ENCODE measurements at regions not wholly inside any gene's neighbourhood (a gene's known extent, or its start where the extent isn't known, plus 50 kb on each side); places are given as distances from the start of the nearest gene placed in this dataset.
"Not testable (repeated sequence)": the region's sequence is repeated elsewhere in the genome, so short reads cannot be mapped to it uniquely, and the experiment has no call there.

- no peak for ATAC-seq
- no TSS peak for BruUV-seq (replicated peaks)
- POLR2A ChIA-PET (ENCODE audit: unreplicated experiment) = no interaction called here
These were observed 91.3 kb downstream of the METRNL start for GRCh38 chr17:83170571-83171260.

GRCh38 chr17:83171661-83172060 lies 92.3 kb downstream of the METRNL start:
- intact Hi-C loops (cut with micrococcal nuclease) = no loop called here
- H3K4me1 ChIP-seq (ENCODE audit: insufficient read depth, low read length) = no peaks in the 10 kb centered on the region
- no peak overlapping the region for H3K27ac ChIP-seq (ENCODE audit: low read length)
- H3F3A ChIP-seq (ENCODE audit: low read length, unreplicated experiment) = no peaks in the 10 kb centered on the region
- CTCF ChIA-PET = no interaction called here
- BruUV-seq (replicated peaks) = no TSS peak
- no peak overlapping the region for H2AFZ ChIP-seq (ENCODE audit: low read length)
- no peak for ATAC-seq
- POLR2A ChIA-PET (ENCODE audit: unreplicated experiment) = no interaction called here
- no peaks in the 10 kb centered on the region for H4K20me1 ChIP-seq (ENCODE audit: low read length)
- H3K36me3 ChIP-seq (ENCODE audit: low read depth, low read length) = no peaks in the 10 kb centered on the region
- no peaks in the 10 kb centered on the region for H3K9me2 ChIP-seq (replicated peaks; ENCODE audit: low read length)
- TF ChIP-seq EZH2phosphoT487 (IDR thresholded peaks at IDR 0.05; ENCODE audit: borderline replicate concordance, low read length) (no peak), EZH2 (IDR thresholded peaks at IDR 0.05; ENCODE audit: low read length, unreplicated experiment) (no peak)
- TF ChIP-seq, protein P1, sequence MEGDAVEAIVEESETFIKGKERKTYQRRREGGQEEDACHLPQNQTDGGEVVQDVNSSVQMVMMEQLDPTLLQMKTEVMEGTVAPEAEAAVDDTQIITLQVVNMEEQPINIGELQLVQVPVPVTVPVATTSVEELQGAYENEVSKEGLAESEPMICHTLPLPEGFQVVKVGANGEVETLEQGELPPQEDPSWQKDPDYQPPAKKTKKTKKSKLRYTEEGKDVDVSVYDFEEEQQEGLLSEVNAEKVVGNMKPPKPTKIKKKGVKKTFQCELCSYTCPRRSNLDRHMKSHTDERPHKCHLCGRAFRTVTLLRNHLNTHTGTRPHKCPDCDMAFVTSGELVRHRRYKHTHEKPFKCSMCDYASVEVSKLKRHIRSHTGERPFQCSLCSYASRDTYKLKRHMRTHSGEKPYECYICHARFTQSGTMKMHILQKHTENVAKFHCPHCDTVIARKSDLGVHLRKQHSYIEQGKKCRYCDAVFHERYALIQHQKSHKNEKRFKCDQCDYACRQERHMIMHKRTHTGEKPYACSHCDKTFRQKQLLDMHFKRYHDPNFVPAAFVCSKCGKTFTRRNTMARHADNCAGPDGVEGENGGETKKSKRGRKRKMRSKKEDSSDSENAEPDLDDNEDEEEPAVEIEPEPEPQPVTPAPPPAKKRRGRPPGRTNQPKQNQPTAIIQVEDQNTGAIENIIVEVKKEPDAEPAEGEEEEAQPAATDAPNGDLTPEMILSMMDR (conservative IDR thresholded peaks at IDR 0.05; ENCODE audit: low read depth, low read length) = no peak
- H3K4me2 ChIP-seq (ENCODE audit: low read length) = no peak overlapping the region
- no peak overlapping the region for H3K9ac ChIP-seq (ENCODE audit: low read length)
- H3K4me3 ChIP-seq (ENCODE audit: low read length) = no peak overlapping the region
- no peak for DNase-seq
- peaks cover 12% of the 10 kb centered on the region; the same call in 1 of the 2 replicates for H3K27me3 ChIP-seq (ENCODE audit: low read length)
- no peaks in the 10 kb centered on the region for H3K79me2 ChIP-seq (ENCODE audit: low read length)
- H3K9me3 ChIP-seq (ENCODE audit: low read length) = no peaks in the 10 kb centered on the region

More at GRCh38 chr17:83170571-83171260, 91.3 kb downstream of the METRNL start:
- CTCF ChIA-PET = no interaction called here
- TF ChIP-seq EZH2phosphoT487 (IDR thresholded peaks at IDR 0.05; ENCODE audit: borderline replicate concordance, low read length) (no peak), EZH2 (IDR thresholded peaks at IDR 0.05; ENCODE audit: low read length, unreplicated experiment) (no peak)
- TF ChIP-seq, protein P1 (conservative IDR thresholded peaks at IDR 0.05; ENCODE audit: low read depth, low read length) = no peak
- Histone ChIP-seq H2AFZ (ENCODE audit: low read length) (no peak overlapping the region), H3K36me3 (ENCODE audit: low read depth, low read length) (no peaks in the 10 kb centered on the region), H3K4me1 (ENCODE audit: insufficient read depth, low read length) (no peaks in the 10 kb centered on the region), H3K79me2 (ENCODE audit: low read length) (no peaks in the 10 kb centered on the region), H3K9me3 (ENCODE audit: low read length) (no peaks in the 10 kb centered on the region), H3F3A (ENCODE audit: low read length, unreplicated experiment) (no peaks in the 10 kb centered on the region), H3K27me3 (ENCODE audit: low read length) (peaks cover 13% of the 10 kb centered on the region; the same call in 1 of the 2 replicates), H3K27ac (ENCODE audit: low read length) (no peak overlapping the region), H3K9me2 (replicated peaks; ENCODE audit: low read length) (no peaks in the 10 kb centered on the region), H3K4me2 (ENCODE audit: low read length) (no peak overlapping the region), H4K20me1 (ENCODE audit: low read length) (no peaks in the 10 kb centered on the region), H3K4me3 (ENCODE audit: low read length) (no peak overlapping the region), H3K9ac (ENCODE audit: low read length) (no peak overlapping the region)
- intact Hi-C loops (cut with micrococcal nuclease) = no loop called here
- DNase-seq = no peak

DNA sequence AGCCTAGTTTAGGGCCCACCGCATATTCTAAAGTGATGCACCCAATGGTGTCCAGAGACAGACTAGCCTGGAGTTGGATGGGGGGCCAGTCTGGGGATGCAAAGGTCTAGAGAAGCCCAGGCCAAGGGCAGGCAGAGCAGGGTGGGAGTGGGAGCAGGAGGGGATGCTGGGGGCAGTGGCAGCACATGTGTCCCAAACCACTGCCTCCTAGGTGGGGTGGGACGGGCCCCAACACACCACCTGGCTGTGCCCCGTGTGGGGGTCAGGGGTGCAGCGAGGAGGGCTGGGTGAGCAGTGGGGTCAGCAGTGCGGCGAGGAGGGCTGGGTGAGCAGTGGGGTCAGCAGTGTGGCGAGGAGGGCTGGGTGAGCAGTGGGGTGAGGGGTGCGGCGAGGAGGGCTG lies 92.7 kb downstream of the METRNL start:
- ATAC-seq; H3K9ac ChIP-seq (ENCODE audit: low read length); POLR2A ChIA-PET (ENCODE audit: unreplicated experiment); H3K9me3 ChIP-seq (ENCODE audit: low read length); H4K20me1 ChIP-seq (ENCODE audit: low read length); H3K4me2 ChIP-seq (ENCODE audit: low read length); H3K27ac ChIP-seq (ENCODE audit: low read length); intact Hi-C loops (cut with micrococcal nuclease); H3F3A ChIP-seq (ENCODE audit: low read length, unreplicated experiment); H3K79me2 ChIP-seq (ENCODE audit: low read length); DNase-seq; BruUV-seq (replicated peaks); H3K4me3 ChIP-seq (ENCODE audit: low read length); H3K27me3 ChIP-seq (ENCODE audit: low read length); H3K4me1 ChIP-seq (ENCODE audit: insufficient read depth, low read length); CTCF ChIA-PET; H3K36me3 ChIP-seq (ENCODE audit: low read depth, low read length); H2AFZ ChIP-seq (ENCODE audit: low read length); H3K9me2 ChIP-seq (replicated peaks; ENCODE audit: low read length): not testable (repeated sequence)

- CTCF ChIA-PET; POLR2A ChIA-PET (ENCODE audit: unreplicated experiment); H3K79me2 ChIP-seq (ENCODE audit: low read length); H3K27ac ChIP-seq (ENCODE audit: low read length); H3K4me3 ChIP-seq (ENCODE audit: low read length); H2AFZ ChIP-seq (ENCODE audit: low read length); H3F3A ChIP-seq (ENCODE audit: low read length, unreplicated experiment); BruUV-seq (replicated peaks); H3K27me3 ChIP-seq (ENCODE audit: low read length); H3K9me3 ChIP-seq (ENCODE audit: low read length); intact Hi-C loops (cut with micrococcal nuclease); ATAC-seq; H3K9me2 ChIP-seq (replicated peaks; ENCODE audit: low read length); DNase-seq; H3K4me2 ChIP-seq (ENCODE audit: low read length); H3K36me3 ChIP-seq (ENCODE audit: low read depth, low read length); H3K4me1 ChIP-seq (ENCODE audit: insufficient read depth, low read length); H4K20me1 ChIP-seq (ENCODE audit: low read length); H3K9ac ChIP-seq (ENCODE audit: low read length): not testable (repeated sequence)
These were observed 93.2 kb downstream of the METRNL start for GRCh38 chr17:83172646-83173045.

DNA sequence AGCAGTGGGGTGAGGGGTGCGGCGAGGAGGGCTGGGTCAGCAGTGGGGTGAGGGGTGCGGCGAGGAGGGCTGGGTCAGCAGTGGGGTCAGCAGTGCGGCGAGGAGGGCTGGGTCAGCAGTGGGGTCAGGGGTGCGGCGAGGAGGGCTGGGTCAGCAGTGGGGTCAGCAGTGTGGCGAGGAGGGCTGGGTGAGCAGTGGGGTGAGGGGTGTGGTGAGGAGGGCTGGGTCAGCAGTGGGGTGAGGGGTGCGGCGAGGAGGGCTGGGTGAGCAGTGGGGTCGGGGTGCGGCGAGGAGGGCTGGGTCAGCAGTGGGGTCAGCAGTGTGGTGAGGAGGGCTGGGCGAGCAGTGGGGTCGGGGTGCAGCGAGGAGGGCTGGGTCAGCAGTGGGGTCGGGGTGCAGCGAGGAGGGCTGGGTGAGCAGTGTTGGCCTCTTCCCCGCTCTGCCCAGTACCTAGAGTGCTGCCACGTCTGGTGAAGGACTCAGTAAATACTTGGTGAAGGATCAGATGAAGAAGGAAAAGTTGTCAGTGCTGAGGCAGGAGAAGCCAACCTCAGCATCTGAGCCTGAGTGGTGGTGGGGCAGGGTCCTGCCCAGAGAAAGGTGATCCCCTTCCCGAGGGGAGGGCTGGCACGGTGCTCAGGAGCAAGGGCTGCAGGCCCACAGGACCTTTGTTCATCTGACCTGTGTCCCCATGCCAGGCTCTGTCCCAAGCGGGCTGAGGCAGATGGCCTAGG lies 93.9 kb downstream of the METRNL start:
- H3K9me2 ChIP-seq (replicated peaks; ENCODE audit: low read length); H3K4me2 ChIP-seq (ENCODE audit: low read length); H3F3A ChIP-seq (ENCODE audit: low read length, unreplicated experiment); H3K9me3 ChIP-seq (ENCODE audit: low read length); intact Hi-C loops (cut with micrococcal nuclease); H3K27ac ChIP-seq (ENCODE audit: low read length); ATAC-seq; H3K36me3 ChIP-seq (ENCODE audit: low read depth, low read length); BruUV-seq (replicated peaks); H2AFZ ChIP-seq (ENCODE audit: low read length); H3K79me2 ChIP-seq (ENCODE audit: low read length); H3K27me3 ChIP-seq (ENCODE audit: low read length); H3K4me3 ChIP-seq (ENCODE audit: low read length); POLR2A ChIA-PET (ENCODE audit: unreplicated experiment); H3K9ac ChIP-seq (ENCODE audit: low read length); H3K4me1 ChIP-seq (ENCODE audit: insufficient read depth, low read length); H4K20me1 ChIP-seq (ENCODE audit: low read length); CTCF ChIA-PET; DNase-seq: not testable (repeated sequence)

All from PC-3 (cell line).